GM12864 (cell line): ENCODE measurements at regions not wholly inside any gene's neighbourhood (a gene's known extent, or its start where the extent isn't known, plus 50 kb on each side); places are given as distances from the start of the nearest gene placed in this dataset.

Source experiments
- DNase-seq: peaks from one replicate; pipeline ENCODE4 v3.0.0-alpha.2; 2011; ENCODE audit warnings: low read depth
- H3K4me3 ChIP-seq: 2 replicates; pipeline ENCODE4 v1.5.1; 2011; ENCODE audit warnings: mild to moderate bottlenecking, low read depth, low read length, control low read depth
- TF ChIP-seq, protein P1 (sequence below): IDR thresholded peaks from 2 replicates; pipeline ENCODE4 v1.5.1; 2011; ENCODE audit warnings: low read depth, mild to moderate bottlenecking, moderate library complexity, low read length, control low read depth, inconsistent platforms; ENCODE audit errors: missing control alignments

GRCh38 chr5:39475881-39476842 lies 51.4 kb upstream of the DAB2 start:
- TF ChIP-seq, protein P1, sequence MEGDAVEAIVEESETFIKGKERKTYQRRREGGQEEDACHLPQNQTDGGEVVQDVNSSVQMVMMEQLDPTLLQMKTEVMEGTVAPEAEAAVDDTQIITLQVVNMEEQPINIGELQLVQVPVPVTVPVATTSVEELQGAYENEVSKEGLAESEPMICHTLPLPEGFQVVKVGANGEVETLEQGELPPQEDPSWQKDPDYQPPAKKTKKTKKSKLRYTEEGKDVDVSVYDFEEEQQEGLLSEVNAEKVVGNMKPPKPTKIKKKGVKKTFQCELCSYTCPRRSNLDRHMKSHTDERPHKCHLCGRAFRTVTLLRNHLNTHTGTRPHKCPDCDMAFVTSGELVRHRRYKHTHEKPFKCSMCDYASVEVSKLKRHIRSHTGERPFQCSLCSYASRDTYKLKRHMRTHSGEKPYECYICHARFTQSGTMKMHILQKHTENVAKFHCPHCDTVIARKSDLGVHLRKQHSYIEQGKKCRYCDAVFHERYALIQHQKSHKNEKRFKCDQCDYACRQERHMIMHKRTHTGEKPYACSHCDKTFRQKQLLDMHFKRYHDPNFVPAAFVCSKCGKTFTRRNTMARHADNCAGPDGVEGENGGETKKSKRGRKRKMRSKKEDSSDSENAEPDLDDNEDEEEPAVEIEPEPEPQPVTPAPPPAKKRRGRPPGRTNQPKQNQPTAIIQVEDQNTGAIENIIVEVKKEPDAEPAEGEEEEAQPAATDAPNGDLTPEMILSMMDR, result no peak
- no peak for DNase-seq

GRCh38 chr5:39475159-39475571 lies 50.4 kb upstream of the DAB2 start:
- H3K4me3 ChIP-seq, result no peak overlapping the region
- no peak for DNase-seq
- TF ChIP-seq, protein P1, result no peak

More at GRCh38 chr5:39475881-39476842, 51.4 kb upstream of the DAB2 start:
- H3K4me3 ChIP-seq, result no peak overlapping the region
